ENCODE measurements at regions not wholly inside any gene's neighbourhood (a gene's known extent, or its start where the extent isn't known, plus 50 kb on each side); places are given as distances from the start of the nearest gene placed in this dataset.

DNA sequence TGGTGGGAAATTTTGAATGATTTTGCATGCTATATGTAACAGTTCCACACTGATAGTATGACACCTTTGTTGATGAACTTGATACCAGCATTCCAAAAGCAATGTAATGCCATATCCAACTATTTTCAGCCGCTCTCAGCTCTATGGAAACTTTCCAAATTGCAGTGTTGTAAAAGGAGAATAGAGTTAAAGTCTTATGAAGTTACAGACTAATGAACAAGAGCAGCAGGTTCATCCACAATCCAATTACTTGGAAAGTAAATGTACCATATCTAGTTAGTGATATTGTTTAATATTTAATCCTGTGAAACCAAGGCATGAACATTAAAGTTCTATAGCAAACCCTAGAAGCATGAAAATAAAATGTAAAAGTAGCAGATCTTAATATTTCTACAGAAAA lies 418.2 kb downstream of the TUSC1 start (continued):
- TF ChIP-seq ZIK1 (CRISPR knock-in tag; IDR thresholded peaks at IDR 0.05; ENCODE audit: borderline replicate concordance, low read depth) (no peak), PTBP1 (IDR thresholded peaks at IDR 0.05; ENCODE audit: low read depth, low read length, poor library complexity, severe bottlenecking) (no peak), ZNF576 (CRISPR knock-in tag; IDR thresholded peaks at IDR 0.05) (no peak), ZNF280D (CRISPR knock-in tag; IDR thresholded peaks at IDR 0.05) (no peak), KDM2A (CRISPR knock-in tag; IDR thresholded peaks at IDR 0.05; ENCODE audit: borderline replicate concordance, low read depth) (no peak)
- TF ChIP-seq, protein P1, sequence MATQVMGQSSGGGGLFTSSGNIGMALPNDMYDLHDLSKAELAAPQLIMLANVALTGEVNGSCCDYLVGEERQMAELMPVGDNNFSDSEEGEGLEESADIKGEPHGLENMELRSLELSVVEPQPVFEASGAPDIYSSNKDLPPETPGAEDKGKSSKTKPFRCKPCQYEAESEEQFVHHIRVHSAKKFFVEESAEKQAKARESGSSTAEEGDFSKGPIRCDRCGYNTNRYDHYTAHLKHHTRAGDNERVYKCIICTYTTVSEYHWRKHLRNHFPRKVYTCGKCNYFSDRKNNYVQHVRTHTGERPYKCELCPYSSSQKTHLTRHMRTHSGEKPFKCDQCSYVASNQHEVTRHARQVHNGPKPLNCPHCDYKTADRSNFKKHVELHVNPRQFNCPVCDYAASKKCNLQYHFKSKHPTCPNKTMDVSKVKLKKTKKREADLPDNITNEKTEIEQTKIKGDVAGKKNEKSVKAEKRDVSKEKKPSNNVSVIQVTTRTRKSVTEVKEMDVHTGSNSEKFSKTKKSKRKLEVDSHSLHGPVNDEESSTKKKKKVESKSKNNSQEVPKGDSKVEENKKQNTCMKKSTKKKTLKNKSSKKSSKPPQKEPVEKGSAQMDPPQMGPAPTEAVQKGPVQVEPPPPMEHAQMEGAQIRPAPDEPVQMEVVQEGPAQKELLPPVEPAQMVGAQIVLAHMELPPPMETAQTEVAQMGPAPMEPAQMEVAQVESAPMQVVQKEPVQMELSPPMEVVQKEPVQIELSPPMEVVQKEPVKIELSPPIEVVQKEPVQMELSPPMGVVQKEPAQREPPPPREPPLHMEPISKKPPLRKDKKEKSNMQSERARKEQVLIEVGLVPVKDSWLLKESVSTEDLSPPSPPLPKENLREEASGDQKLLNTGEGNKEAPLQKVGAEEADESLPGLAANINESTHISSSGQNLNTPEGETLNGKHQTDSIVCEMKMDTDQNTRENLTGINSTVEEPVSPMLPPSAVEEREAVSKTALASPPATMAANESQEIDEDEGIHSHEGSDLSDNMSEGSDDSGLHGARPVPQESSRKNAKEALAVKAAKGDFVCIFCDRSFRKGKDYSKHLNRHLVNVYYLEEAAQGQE (IDR thresholded peaks at IDR 0.05; ENCODE audit: borderline replicate concordance in 1 of 2, low read depth in 1 of 2, low read length in 2 of 2): no peak
- TF ChIP-seq, protein P2, sequence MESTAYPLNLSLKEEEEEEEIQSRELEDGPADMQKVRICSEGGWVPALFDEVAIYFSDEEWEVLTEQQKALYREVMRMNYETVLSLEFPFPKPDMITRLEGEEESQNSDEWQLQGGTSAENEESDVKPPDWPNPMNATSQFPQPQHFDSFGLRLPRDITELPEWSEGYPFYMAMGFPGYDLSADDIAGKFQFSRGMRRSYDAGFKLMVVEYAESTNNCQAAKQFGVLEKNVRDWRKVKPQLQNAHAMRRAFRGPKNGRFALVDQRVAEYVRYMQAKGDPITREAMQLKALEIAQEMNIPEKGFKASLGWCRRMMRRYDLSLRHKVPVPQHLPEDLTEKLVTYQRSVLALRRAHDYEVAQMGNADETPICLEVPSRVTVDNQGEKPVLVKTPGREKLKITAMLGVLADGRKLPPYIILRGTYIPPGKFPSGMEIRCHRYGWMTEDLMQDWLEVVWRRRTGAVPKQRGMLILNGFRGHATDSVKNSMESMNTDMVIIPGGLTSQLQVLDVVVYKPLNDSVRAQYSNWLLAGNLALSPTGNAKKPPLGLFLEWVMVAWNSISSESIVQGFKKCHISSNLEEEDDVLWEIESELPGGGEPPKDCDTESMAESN (CRISPR knock-in tag; conservative IDR thresholded peaks at IDR 0.05): no peak

Measured in HepG2 (cell line).